Stimulated activated naive CD4-positive, alpha-beta T cell (primary cell): ENCODE measurements at regions not wholly inside any gene's neighbourhood (a gene's known extent, or its start where the extent isn't known, plus 50 kb on each side); places are given as distances from the start of the nearest gene placed in this dataset.
"Not testable (repeated sequence)": the region's sequence is repeated elsewhere in the genome, so short reads cannot be mapped to it uniquely, and the experiment has no call there.

Source experiments
- DNase-seq, 6 experiments: peaks; one replicate each; lab custom pipeline; 2025; lab: John Stamatoyannopoulos, UW

GRCh38 chr4:79266136-79266535 lies 59.7 kb downstream of the NAA11 start:
- no peak for DNase-seq

GRCh38 chr4:79259242-79259641 lies 66.6 kb downstream of the NAA11 start:
- DNase-seq = no peak

GRCh38 chr4:79258614-79259176 lies 67.2 kb downstream of the NAA11 start:
- no peak for DNase-seq

GRCh38 chr4:79257953-79258613 lies 67.8 kb downstream of the NAA11 start:
- no peak for DNase-seq

GRCh38 chr4:79255793-79256192 lies 70.1 kb downstream of the NAA11 start:
- DNase-seq = no peak

GRCh38 chr4:79253924-79254323 lies 71.9 kb downstream of the NAA11 start:
- no peak for DNase-seq

GRCh38 chr4:79253168-79253567 lies 72.7 kb downstream of the NAA11 start:
- no peak for DNase-seq

- no peak for DNase-seq
These were observed 75.0 kb downstream of the NAA11 start for GRCh38 chr4:79250887-79251286.

- no peak for DNase-seq
These were observed 75.9 kb downstream of the NAA11 start for GRCh38 chr4:79249881-79250503.

- DNase-seq = no peak
These were observed 77.3 kb downstream of the NAA11 start for GRCh38 chr4:79248610-79249009.

GRCh38 chr4:79247695-79248394 lies 78.0 kb downstream of the NAA11 start:
- DNase-seq = no peak

- not testable (repeated sequence) for DNase-seq
These were observed 80.5 kb downstream of the NAA11 start for GRCh38 chr4:79245200-79245940.

GRCh38 chr4:79241846-79242245 lies 84.0 kb downstream of the NAA11 start:
- no peak for DNase-seq

GRCh38 chr4:79237851-79238250 lies 88.0 kb downstream of the NAA11 start:
- no peak for DNase-seq

- no peak for DNase-seq
These were observed 89.1 kb downstream of the NAA11 start for GRCh38 chr4:79236785-79237184.

GRCh38 chr4:79235095-79235494 lies 90.8 kb downstream of the NAA11 start:
- DNase-seq = no peak

- DNase-seq = no peak
These were observed 92.0 kb downstream of the NAA11 start for GRCh38 chr4:79233820-79234219.

- DNase-seq = no peak
These were observed 93.3 kb downstream of the NAA11 start for GRCh38 chr4:79232540-79232939.

- no peak for DNase-seq
These were observed 98.0 kb downstream of the NAA11 start for GRCh38 chr4:79227860-79228259.

- no peak for DNase-seq
These were observed 100.5 kb downstream of the NAA11 start for GRCh38 chr4:79225360-79225759.

- DNase-seq = no peak
These were observed 101.1 kb downstream of the NAA11 start for GRCh38 chr4:79224777-79225104.

GRCh38 chr4:79223993-79224776 lies 101.7 kb downstream of the NAA11 start:
- DNase-seq = no peak
